Vagina (tissue), 2 donors: ENCODE measurements at regions not wholly inside any gene's neighbourhood (a gene's known extent, or its start where the extent isn't known, plus 50 kb on each side); places are given as distances from the start of the nearest gene placed in this dataset. TPM values are rescaled to one million over a fixed set of nuclear protein-coding genes. Genes with fewer than 3 reads are reported as not detected.

Experiments used
- DNase-seq, 2 donors: peaks; one replicate each; pipeline ENCODE4 v3.0.0-alpha.2; 2017; ENCODE audit errors: extremely low spot score in 2 of 2
- H3K27ac ChIP-seq: fragments of 200-600 bp; sonication (generic); one replicate; pipeline ENCODE4 v1.5.1; 2019
- H3K27me3 ChIP-seq: fragments of 200-600 bp; sonication (generic); one replicate; pipeline ENCODE4 v1.5.1; 2019
- H3K36me3 ChIP-seq, 2 donors: fragments of 200-600 bp; sonication (generic); one replicate each; pipeline ENCODE4 v1.5.1; 2017 to 2019
- H3K4me1 ChIP-seq: fragments of 200-600 bp; sonication (generic); one replicate; pipeline ENCODE4 v1.5.1; 2019
- H3K4me3 ChIP-seq, 2 donors: fragments of 200-600 bp; sonication (generic); 1 replicate in 1 of 2; 2 replicates in 1 of 2; pipeline ENCODE4 v1.5.1; 2016 to 2019
- H3K9me3 ChIP-seq: fragments of 200-600 bp; sonication (generic); one replicate; pipeline ENCODE4 v1.5.1; 2019
- CTCF ChIP-seq, 3 experiments: fragments of 450-650 bp in 2 of 3; fragments of 200-600 bp in 1 of 3; sonication (generic) in 1 of 3; IDR thresholded peaks; one replicate each; pipeline ENCODE4 v1.5.1; 2017 to 2019; ENCODE audit warnings: antibody characterized with exemption in 3 of 3, mild to moderate bottlenecking in 2 of 3, moderate library complexity in 2 of 3
- POLR2A ChIP-seq, 2 donors: fragments of 450-650 bp; IDR thresholded peaks; one replicate each; pipeline ENCODE4 v1.6.1; 2017; ENCODE audit warnings: antibody characterized with exemption in 2 of 2, mild to moderate bottlenecking in 2 of 2, moderate library complexity in 2 of 2
- POLR2AphosphoS5 ChIP-seq, 2 donors: sonication (generic); formaldehyde crosslinking; IDR thresholded peaks; one replicate each; pipeline ENCODE4 v1.9.0; 2017; ENCODE audit warnings: antibody characterized with exemption in 2 of 2, mild to moderate bottlenecking in 2 of 2, low read depth in 1 of 2; ENCODE audit not compliant: insufficient read depth in 1 of 2
- intact Hi-C: fragments of 100-400 bp; cut with DNase I; formaldehyde crosslinking; loops from one replicate; pipeline ENCODE4 v1.15.1; 2023
- small RNA-seq: library from RNA; depleted of rRNA; stranded (forward); fragments of <200 nt; gene quantifications from one replicate; pipeline ENCODE3, GENCODE V24; 2016

DNA sequence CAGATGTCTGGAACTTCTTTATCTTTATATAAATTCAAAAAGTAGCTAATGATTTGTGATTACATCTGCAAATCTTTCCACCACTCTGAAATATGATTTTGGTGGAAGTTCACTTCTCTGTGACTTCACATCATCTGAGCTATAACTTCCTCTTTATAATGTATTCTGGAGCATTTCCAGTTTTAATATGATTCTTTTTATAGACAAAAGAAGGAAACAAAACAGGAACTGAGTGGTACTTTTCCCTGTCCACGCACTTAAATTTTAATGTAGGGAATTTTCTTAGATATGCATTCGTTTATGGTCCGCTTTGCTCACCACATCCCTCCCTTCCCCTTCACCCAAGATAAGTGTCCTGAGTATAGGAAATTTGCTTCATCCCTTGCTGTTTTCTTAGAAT is 333.5 kb downstream of the CHSY3 start:
- intact Hi-C loops: no loop called here
- no peaks in the 10 kb centered on the region for H3K27me3 ChIP-seq
- no peak for TF ChIP-seq POLR2A (IDR thresholded peaks at IDR 0.05)
- TF ChIP-seq CTCF (IDR thresholded peaks at IDR 0.05): no peak
- TF ChIP-seq POLR2AphosphoS5 (IDR thresholded peaks at IDR 0.05; ENCODE audit: insufficient read depth in 1 of 2, low read depth in 1 of 2): no peak
- no peak overlapping the region for H3K27ac ChIP-seq
- DNase-seq: no peak
- no peak overlapping the region for H3K4me3 ChIP-seq
- H3K4me1 ChIP-seq: no peaks in the 10 kb centered on the region
- no peaks in the 10 kb centered on the region for H3K9me3 ChIP-seq
- H3K36me3 ChIP-seq: no peaks in the 10 kb centered on the region

Small RNA genes in the stretch of these regions (small RNA-seq; reads per million reads assigned to genes)
- gene AC113367.2 (not detected), gene RNU7-53P (not detected)
